GM12891 (cell line): ENCODE measurements at regions not wholly inside any gene's neighbourhood (a gene's known extent, or its start where the extent isn't known, plus 50 kb on each side); places are given as distances from the start of the nearest gene placed in this dataset.

Experiments
- PAX5 ChIP-seq: IDR thresholded peaks from 2 replicates; pipeline ENCODE4 v1.6.1; 2011; ENCODE audit warnings: low read length, moderate library complexity, mild to moderate bottlenecking; ENCODE audit not compliant: insufficient read depth, severe bottlenecking
- POLR2A ChIP-seq: IDR thresholded peaks from 2 replicates; pipeline ENCODE4 v1.6.1; 2011; ENCODE audit warnings: low read depth, low read length, control low read depth
- POLR2AphosphoS5 ChIP-seq: IDR thresholded peaks from 2 replicates; pipeline ENCODE4 v1.6.1; 2011; ENCODE audit warnings: low read depth, low read length, control low read depth
- SPI1 ChIP-seq: IDR thresholded peaks from 2 replicates; pipeline ENCODE4 v1.6.1; 2011; ENCODE audit warnings: low read depth, low read length, control low read depth
- TAF1 ChIP-seq: IDR thresholded peaks from 2 replicates; pipeline ENCODE4 v1.6.1; 2011; ENCODE audit warnings: low read depth, low read length, control low read depth

DNA sequence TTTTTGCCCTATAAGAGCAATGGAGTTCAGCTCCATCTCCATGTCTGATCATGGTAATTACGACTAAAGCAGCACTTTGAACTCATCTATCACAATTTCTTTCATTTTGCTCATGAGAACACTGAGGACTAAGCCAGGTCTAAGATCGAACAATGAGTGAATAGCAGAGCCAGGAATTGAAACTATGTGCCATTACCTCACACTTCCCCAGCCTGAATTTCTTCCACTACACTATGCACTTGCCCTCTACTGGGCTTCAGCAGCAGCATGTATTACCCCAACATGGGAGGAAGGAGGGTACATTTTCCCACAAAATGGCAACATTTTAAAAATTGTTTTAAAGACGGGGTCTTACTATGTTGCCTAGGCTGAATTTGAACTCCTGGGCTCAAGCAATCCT lies 274.7 kb upstream of the FGF13 start:
- TF ChIP-seq POLR2A (no peak), PAX5 (no peak), POLR2AphosphoS5 (no peak), TAF1 (no peak), SPI1 (no peak)
